GM19467 (cell line): ENCODE measurements at regions not wholly inside any gene's neighbourhood (a gene's known extent, or its start where the extent isn't known, plus 50 kb on each side); places are given as distances from the start of the nearest gene placed in this dataset.

Experiments used
- ATAC-seq: cut with Tn5 transposase; IDR thresholded peaks from one replicate; pipeline ENCODE4 v1.9.1; 2021; ENCODE audit warnings: mild to moderate bottlenecking, moderate library complexity; ENCODE audit not compliant: unreplicated experiment

GRCh38 chr5:8611067-8611466, 742.1 kb downstream of the MTRR start:
- no peak for ATAC-seq

- ATAC-seq: no peak
Measured at GRCh38 chr5:8613078-8613685, 744.2 kb downstream of the MTRR start.

GRCh38 chr5:8615142-8615858, 746.4 kb downstream of the MTRR start:
- no peak for ATAC-seq

GRCh38 chr5:8628521-8628920, 759.6 kb downstream of the MTRR start:
- no peak for ATAC-seq

GRCh38 chr5:8633259-8633658, 764.3 kb downstream of the MTRR start:
- ATAC-seq: no peak

GRCh38 chr5:8633696-8634095, 764.7 kb downstream of the MTRR start:
- no peak for ATAC-seq

GRCh38 chr5:8634219-8634618, 765.3 kb downstream of the MTRR start:
- ATAC-seq: no peak

GRCh38 chr5:8641786-8642505, 773.0 kb downstream of the MTRR start:
- no peak for ATAC-seq

- no peak for ATAC-seq
Measured at GRCh38 chr5:8644377-8644776, 775.4 kb downstream of the MTRR start.

- no peak for ATAC-seq
Measured at GRCh38 chr5:8647111-8647510, 778.2 kb downstream of the MTRR start.

- no peak for ATAC-seq
Measured at GRCh38 chr5:8650186-8650585, 781.2 kb downstream of the MTRR start.

- no peak for ATAC-seq
Measured at GRCh38 chr5:8660133-8660893, 791.4 kb downstream of the MTRR start.

- no peak for ATAC-seq
Measured at GRCh38 chr5:8663374-8663773, 794.4 kb downstream of the MTRR start.

GRCh38 chr5:8675182-8675581, 806.2 kb downstream of the MTRR start:
- no peak for ATAC-seq

- no peak for ATAC-seq
Measured at GRCh38 chr5:8676695-8677094, 807.7 kb downstream of the MTRR start.

- ATAC-seq: no peak
Measured at GRCh38 chr5:8682381-8682780, 813.4 kb downstream of the MTRR start.

GRCh38 chr5:8683496-8683895, 814.5 kb downstream of the MTRR start:
- no peak for ATAC-seq

- no peak for ATAC-seq
Measured at GRCh38 chr5:8685704-8686103, 816.8 kb downstream of the MTRR start.

- ATAC-seq: no peak
Measured at GRCh38 chr5:8686707-8687106, 817.8 kb downstream of the MTRR start.

GRCh38 chr5:8689773-8690172, 820.8 kb downstream of the MTRR start:
- no peak for ATAC-seq

GRCh38 chr5:8691221-8691620, 822.3 kb downstream of the MTRR start:
- no peak for ATAC-seq
